Stimulated activated CD4-positive, alpha-beta T cell treated with anti-CD3 and anti-CD28 coated beads, Interleukin-12 subunit alpha, Interleukin-12 subunit beta, amount 100 ng/mL, for 48 hours (primary cell): ENCODE measurements at regions not wholly inside any gene's neighbourhood (a gene's known extent, or its start where the extent isn't known, plus 50 kb on each side); places are given as distances from the start of the nearest gene placed in this dataset.

Source experiments
- DNase-seq, 3 donors: peaks; one replicate each; pipeline ENCODE4 v3.0.0-alpha.2; 2020; ENCODE audit warnings: low read depth in 2 of 3, low spot score in 1 of 3

GRCh38 chr5:125042261-125042890, 295.9 kb upstream of the ZNF608 start:
- no peak for DNase-seq

- no peak for DNase-seq
Observed at GRCh38 chr5:125043781-125044391, 297.4 kb upstream of the ZNF608 start.

- DNase-seq = no peak
Observed at GRCh38 chr5:125044491-125045282, 298.2 kb upstream of the ZNF608 start.

GRCh38 chr5:125045646-125046045, 299.2 kb upstream of the ZNF608 start:
- no peak for DNase-seq

GRCh38 chr5:125046838-125047237, 300.4 kb upstream of the ZNF608 start:
- DNase-seq = no peak

- DNase-seq = no peak
Observed at GRCh38 chr5:125047871-125048270, 301.4 kb upstream of the ZNF608 start.

GRCh38 chr5:125049721-125050702, 303.6 kb upstream of the ZNF608 start:
- no peak for DNase-seq

- DNase-seq = no peak
Observed at GRCh38 chr5:125050926-125051325, 304.5 kb upstream of the ZNF608 start.

GRCh38 chr5:125052584-125052983, 306.1 kb upstream of the ZNF608 start:
- DNase-seq = no peak

GRCh38 chr5:125053179-125053578, 306.7 kb upstream of the ZNF608 start:
- no peak for DNase-seq

GRCh38 chr5:125054146-125054545, 307.7 kb upstream of the ZNF608 start:
- DNase-seq = no peak

- DNase-seq = no peak
Observed at GRCh38 chr5:125056671-125057485, 310.4 kb upstream of the ZNF608 start.

- no peak for DNase-seq
Observed at GRCh38 chr5:125057912-125058826, 311.7 kb upstream of the ZNF608 start.

- DNase-seq = no peak
Observed at GRCh38 chr5:125059255-125060002, 313.0 kb upstream of the ZNF608 start.

GRCh38 chr5:125061726-125062125, 315.3 kb upstream of the ZNF608 start:
- no peak for DNase-seq

- DNase-seq = no peak
Observed at GRCh38 chr5:125064621-125065438, 318.4 kb upstream of the ZNF608 start.

- DNase-seq = no peak
Observed at GRCh38 chr5:125065741-125066140, 319.3 kb upstream of the ZNF608 start.

- DNase-seq = no peak
Observed at GRCh38 chr5:125070961-125071360, 324.5 kb upstream of the ZNF608 start.
